ENCODE measurements at regions not wholly inside any gene's neighbourhood (a gene's known extent, or its start where the extent isn't known, plus 50 kb on each side); places are given as distances from the start of the nearest gene placed in this dataset.

DNA sequence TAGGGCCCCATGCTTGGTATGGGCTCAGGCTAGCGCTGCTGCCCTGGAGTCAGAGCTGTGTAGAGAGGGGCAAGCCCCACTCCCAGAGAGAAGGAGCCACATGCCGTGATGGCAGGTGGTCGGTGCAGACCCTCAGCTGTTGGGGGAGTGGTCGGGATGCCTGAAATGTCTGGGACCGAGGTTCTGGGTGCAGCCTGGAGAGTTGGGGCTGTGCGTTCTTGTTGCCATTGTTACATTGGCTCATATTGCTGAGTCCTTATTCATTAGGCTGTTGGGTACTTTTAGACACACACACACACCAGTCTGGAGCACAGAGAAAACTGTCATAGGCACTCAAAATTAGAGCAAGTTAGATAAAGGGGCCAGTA is 83.9 kb downstream of the UNC5CL start:
- TF ChIP-seq, protein P1, sequence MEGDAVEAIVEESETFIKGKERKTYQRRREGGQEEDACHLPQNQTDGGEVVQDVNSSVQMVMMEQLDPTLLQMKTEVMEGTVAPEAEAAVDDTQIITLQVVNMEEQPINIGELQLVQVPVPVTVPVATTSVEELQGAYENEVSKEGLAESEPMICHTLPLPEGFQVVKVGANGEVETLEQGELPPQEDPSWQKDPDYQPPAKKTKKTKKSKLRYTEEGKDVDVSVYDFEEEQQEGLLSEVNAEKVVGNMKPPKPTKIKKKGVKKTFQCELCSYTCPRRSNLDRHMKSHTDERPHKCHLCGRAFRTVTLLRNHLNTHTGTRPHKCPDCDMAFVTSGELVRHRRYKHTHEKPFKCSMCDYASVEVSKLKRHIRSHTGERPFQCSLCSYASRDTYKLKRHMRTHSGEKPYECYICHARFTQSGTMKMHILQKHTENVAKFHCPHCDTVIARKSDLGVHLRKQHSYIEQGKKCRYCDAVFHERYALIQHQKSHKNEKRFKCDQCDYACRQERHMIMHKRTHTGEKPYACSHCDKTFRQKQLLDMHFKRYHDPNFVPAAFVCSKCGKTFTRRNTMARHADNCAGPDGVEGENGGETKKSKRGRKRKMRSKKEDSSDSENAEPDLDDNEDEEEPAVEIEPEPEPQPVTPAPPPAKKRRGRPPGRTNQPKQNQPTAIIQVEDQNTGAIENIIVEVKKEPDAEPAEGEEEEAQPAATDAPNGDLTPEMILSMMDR (IDR thresholded peaks at IDR 0.05; ENCODE audit: low read depth, low read length, poor library complexity, severe bottlenecking): no peak
- no peak for TF ChIP-seq EZH2phosphoT487 (IDR thresholded peaks at IDR 0.05; ENCODE audit: borderline replicate concordance, low read length)

Data from DOHH2 (cell line).